ENCODE measurements at regions not wholly inside any gene's neighbourhood (a gene's known extent, or its start where the extent isn't known, plus 50 kb on each side); places are given as distances from the start of the nearest gene placed in this dataset.

DNA sequence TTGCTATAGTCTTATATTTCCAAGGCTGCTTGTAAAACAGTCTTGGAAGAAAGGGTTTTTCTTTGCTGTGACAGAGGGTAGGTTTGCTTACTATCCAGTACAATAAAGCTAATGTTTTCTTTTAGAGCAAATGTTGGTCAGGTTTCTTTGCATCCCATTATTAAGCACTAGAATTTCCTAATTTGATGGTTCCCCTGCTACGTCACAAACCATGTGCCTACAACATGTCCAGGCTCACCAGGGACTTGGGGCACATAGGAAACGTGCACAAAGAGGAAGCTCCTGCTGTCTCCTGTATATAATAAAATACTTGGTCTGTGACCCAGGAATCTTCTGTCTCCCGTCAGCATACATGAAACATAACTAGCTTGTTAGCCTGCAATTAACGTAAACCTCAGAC, 486.3 kb upstream of the LRFN5 start:
- Mint-ChIP-seq H3K27ac (no peak overlapping the region), H3K9me3 (no peaks in the 10 kb centered on the region), H3K36me3 (no peaks in the 10 kb centered on the region), H3K4me1 (no peaks in the 10 kb centered on the region), H3K27me3 (no peaks in the 10 kb centered on the region), H3K4me3 (no peak overlapping the region)

DNA sequence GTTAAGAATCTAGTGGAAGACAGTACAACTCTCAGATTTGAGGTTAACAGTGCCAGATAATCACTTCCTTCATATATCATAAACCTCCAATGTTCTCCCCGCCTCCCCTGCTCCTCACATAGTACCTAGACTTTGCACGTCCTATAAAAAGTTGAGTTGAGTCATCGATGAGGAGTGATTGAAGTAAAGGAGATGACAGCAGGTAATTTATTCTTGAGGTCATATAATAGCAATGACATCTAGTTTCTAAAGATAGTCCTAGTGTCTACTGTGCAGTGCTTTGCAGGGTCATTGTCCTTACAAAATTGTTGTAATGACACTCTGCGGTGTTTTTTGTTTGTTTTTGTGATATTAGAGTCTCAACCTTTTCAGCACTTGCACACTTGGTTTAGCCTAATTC, 510.5 kb upstream of the LRFN5 start:
- H3K36me3 Mint-ChIP-seq, result no peaks in the 10 kb centered on the region
- H3K9me3 Mint-ChIP-seq, result peaks cover 8% of the 10 kb centered on the region
- no peak overlapping the region for H3K4me3 Mint-ChIP-seq
- H3K27ac Mint-ChIP-seq, result no peak overlapping the region
- H3K27me3 Mint-ChIP-seq, result no peaks in the 10 kb centered on the region
- no peaks in the 10 kb centered on the region for H3K4me1 Mint-ChIP-seq

DNA sequence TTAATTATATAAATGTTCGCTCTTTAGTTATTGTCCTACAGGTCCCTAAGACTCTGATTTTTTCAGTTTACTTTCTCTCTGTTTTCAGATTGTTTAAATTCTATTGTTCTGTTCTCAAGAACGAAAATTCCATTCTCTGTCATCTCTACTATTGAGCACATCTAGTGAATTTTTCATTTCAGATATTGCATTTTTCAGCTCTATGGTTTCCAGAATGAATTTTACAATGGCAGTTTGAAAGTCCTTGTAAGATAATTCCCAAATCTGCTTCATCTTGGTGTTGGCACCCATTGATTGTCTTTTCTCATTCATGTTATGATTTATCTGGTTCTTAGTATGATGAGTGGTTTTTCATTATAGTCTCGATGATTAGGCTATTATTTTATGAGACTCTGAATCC, 519.6 kb upstream of the LRFN5 start:
- Mint-ChIP-seq H3K4me3 (no peak overlapping the region), H3K36me3 (no peaks in the 10 kb centered on the region), H3K27ac (no peak overlapping the region), H3K27me3 (no peaks in the 10 kb centered on the region), H3K9me3 (peaks cover 14% of the 10 kb centered on the region), H3K4me1 (no peaks in the 10 kb centered on the region)

DNA sequence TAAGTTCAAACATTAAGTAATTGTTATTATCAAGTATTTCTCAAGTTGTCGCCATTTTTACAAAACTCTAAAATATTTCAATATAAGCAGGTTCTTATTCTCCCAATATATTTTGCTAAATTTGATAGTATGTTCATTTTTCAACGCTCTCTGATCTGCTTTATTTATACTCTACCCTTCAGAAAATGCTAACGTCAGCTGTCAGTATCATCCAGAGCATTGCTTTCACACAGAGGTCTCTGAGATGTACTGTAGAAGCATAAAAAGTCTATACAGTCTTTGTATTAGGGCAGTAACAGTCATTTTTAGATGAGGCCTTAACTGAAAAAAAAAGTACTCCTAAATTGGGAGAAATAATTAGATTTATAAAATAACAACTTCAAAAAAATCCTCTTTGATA, 533.1 kb upstream of the LRFN5 start:
- Mint-ChIP-seq H3K4me1 (no peaks in the 10 kb centered on the region), H3K36me3 (no peaks in the 10 kb centered on the region), H3K27me3 (no peaks in the 10 kb centered on the region), H3K9me3 (no peaks in the 10 kb centered on the region), H3K4me3 (no peak overlapping the region), H3K27ac (no peak overlapping the region)

DNA sequence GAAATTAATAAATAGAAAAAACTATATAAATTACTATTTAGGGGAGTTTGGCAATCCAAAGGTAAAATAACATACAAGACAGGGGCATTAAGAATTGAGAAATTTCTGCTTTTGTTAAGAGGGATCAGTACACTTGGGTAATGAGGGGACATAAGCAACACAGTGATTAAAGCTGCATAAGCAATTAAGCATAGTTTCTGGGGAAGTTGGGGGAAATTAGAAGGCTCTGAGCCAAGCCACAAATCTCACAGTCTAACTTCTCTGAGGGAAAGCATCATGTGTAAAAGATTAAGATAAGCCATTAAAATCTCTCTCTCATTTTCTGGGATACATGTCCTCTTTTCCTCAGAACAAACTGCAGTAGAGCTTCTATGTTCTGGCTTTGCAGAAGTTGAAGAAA, 533.9 kb upstream of the LRFN5 start:
- no peaks in the 10 kb centered on the region for H3K27me3 Mint-ChIP-seq
- H3K4me3 Mint-ChIP-seq, result no peak overlapping the region
- no peaks in the 10 kb centered on the region for H3K4me1 Mint-ChIP-seq
- H3K27ac Mint-ChIP-seq, result no peak overlapping the region
- no peaks in the 10 kb centered on the region for H3K9me3 Mint-ChIP-seq
- no peaks in the 10 kb centered on the region for H3K36me3 Mint-ChIP-seq

DNA sequence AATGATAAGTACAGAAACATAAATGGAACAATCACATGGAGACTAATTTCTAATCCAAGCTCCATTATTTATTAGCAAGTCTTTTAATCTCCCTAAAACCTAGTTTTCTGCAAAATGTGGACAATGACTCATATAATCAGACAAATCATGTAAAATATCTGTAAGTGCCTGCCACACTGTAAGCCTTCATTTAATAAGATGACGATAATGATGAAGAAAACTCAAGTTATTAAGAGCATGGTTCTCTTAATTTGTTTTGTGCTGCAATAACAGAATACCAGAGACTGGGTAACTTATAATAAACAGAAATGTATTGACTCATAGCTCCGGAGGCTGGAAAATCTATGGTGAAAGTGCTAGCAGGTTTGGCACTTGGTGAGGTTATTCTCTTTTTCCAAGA, 535.3 kb upstream of the LRFN5 start:
- no peaks in the 10 kb centered on the region for H3K36me3 Mint-ChIP-seq
- no peaks in the 10 kb centered on the region for H3K27me3 Mint-ChIP-seq
- H3K4me1 Mint-ChIP-seq, result no peaks in the 10 kb centered on the region
- H3K9me3 Mint-ChIP-seq, result no peaks in the 10 kb centered on the region
- no peak overlapping the region for H3K4me3 Mint-ChIP-seq
- H3K27ac Mint-ChIP-seq, result no peak overlapping the region

- Mint-ChIP-seq H3K9me3 (no peaks in the 10 kb centered on the region), H3K27me3 (no peaks in the 10 kb centered on the region), H3K4me1 (no peaks in the 10 kb centered on the region), H3K4me3 (no peak overlapping the region), H3K27ac (no peak overlapping the region), H3K36me3 (no peaks in the 10 kb centered on the region)
Measured at GRCh38 chr14:41062826-41063225, 543.9 kb upstream of the LRFN5 start.

DNA sequence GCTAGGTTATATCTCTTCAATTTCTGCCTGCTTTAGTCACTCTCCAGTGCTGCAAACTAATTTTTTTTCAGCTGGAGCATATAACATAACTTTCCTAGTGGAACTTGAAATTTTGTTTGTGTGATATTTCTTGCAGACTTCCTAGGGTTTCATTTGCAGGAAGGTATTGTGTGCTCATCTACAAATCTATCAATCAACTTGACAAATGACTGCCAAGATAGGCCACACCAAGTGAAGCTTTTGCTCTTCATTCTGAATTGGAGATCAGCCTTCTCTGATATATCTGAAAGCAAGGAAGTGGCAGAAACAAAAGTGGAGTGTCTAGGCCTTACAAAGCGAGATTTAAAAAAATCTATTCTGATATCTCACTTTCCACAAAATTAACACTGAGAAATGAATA, 551.1 kb upstream of the LRFN5 start:
- Mint-ChIP-seq H3K9me3 (no peaks in the 10 kb centered on the region), H3K4me3 (no peak overlapping the region), H3K27me3 (no peaks in the 10 kb centered on the region), H3K36me3 (no peaks in the 10 kb centered on the region), H3K4me1 (no peaks in the 10 kb centered on the region), H3K27ac (no peak overlapping the region)

DNA sequence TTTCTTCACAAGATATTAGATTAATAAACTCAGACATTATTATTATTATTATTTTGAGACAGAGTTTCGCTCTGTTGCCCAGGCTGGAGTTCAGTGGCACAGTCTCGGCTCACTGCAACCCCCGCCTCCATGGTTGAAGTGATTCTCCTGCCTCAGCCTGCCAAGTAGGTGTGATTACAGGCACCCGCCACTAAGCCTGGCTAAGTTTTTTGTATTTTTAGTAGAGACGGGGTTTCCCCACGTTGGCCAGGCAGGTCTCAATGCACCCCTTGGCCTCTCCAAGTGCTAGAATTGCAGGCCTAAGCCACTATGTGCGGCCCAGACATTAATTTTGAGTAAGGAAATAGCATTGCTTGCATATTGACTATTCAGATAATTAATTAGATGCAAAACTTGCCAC, 554.9 kb upstream of the LRFN5 start:
- no peak overlapping the region for H3K27ac Mint-ChIP-seq
- no peak overlapping the region for H3K4me3 Mint-ChIP-seq
- H3K27me3 Mint-ChIP-seq, result no peaks in the 10 kb centered on the region
- no peaks in the 10 kb centered on the region for H3K36me3 Mint-ChIP-seq
- H3K9me3 Mint-ChIP-seq, result no peaks in the 10 kb centered on the region
- H3K4me1 Mint-ChIP-seq, result no peaks in the 10 kb centered on the region

DNA sequence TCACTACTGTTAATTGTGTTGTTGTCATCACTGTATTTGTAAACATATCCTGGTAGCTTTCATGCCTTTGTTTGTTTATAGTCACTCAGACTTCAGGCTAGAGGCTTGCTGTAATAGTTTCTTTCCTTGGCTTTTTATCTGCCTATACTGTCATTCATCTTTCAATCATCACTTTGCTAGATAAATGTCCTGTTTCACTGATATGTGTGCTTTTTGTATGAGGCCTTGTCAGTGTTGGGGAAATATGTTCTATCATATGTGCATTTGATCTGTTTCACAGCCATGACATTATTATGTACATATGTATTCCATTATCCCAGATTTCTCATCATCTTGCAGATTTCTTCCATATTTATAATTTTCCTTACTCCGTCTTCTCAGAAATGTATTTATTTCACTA, 558.9 kb upstream of the LRFN5 start:
- Mint-ChIP-seq H3K4me3 (no peak overlapping the region), H3K27me3 (no peaks in the 10 kb centered on the region), H3K36me3 (no peaks in the 10 kb centered on the region), H3K4me1 (no peaks in the 10 kb centered on the region), H3K27ac (no peak overlapping the region), H3K9me3 (no peaks in the 10 kb centered on the region)

DNA sequence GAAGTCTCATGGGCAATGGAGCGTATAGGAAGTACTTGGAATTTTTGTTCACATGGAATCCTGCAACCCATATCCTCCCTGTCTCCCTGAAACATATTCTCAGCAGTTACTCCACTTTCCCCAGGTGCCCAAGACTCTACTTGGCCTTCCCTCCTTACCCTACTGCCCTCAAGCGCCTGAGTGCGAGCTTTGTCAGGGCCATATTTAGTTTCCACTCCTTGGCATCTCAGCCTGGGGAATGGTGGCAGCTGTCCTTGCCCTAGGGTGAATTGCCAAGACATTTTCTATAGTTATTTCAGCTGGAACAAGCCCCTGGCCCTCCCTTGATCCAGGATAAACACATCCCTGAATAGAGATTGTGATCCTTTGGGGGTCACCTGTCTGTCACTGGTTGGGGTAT, 569.3 kb upstream of the LRFN5 start:
- H3K36me3 Mint-ChIP-seq, result no peaks in the 10 kb centered on the region
- H3K4me3 Mint-ChIP-seq, result no peak overlapping the region
- H3K4me1 Mint-ChIP-seq, result no peaks in the 10 kb centered on the region
- H3K27me3 Mint-ChIP-seq, result no peaks in the 10 kb centered on the region
- H3K9me3 Mint-ChIP-seq, result no peaks in the 10 kb centered on the region
- no peak overlapping the region for H3K27ac Mint-ChIP-seq

GRCh38 chr14:41034969-41035368, 571.7 kb upstream of the LRFN5 start:
- no peaks in the 10 kb centered on the region for H3K9me3 Mint-ChIP-seq
- H3K36me3 Mint-ChIP-seq, result no peaks in the 10 kb centered on the region
- no peak overlapping the region for H3K4me3 Mint-ChIP-seq
- no peak overlapping the region for H3K27ac Mint-ChIP-seq
- H3K27me3 Mint-ChIP-seq, result no peaks in the 10 kb centered on the region
- H3K4me1 Mint-ChIP-seq, result no peaks in the 10 kb centered on the region

DNA sequence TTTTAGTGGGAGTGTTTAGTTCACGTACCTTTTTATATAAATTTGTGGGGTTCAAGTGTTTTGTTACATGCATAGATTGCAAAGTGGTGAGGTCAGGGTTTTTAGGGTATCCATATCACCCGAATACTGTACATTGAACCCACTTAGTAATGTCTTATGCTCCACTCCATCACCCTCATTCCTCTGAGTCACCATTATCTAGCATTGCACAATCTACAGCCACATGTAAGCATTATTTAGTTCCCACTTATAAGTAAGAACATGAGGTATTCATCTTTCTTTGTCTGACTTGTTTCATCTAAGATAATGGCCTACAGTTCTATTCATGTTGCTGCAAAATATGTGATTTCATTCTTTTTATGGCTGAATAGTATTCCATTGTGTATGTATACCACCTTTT, 583.7 kb upstream of the LRFN5 start:
- H3K9me3 Mint-ChIP-seq, result no peaks in the 10 kb centered on the region
- no peak overlapping the region for H3K4me3 Mint-ChIP-seq
- no peaks in the 10 kb centered on the region for H3K27me3 Mint-ChIP-seq
- H3K27ac Mint-ChIP-seq, result no peak overlapping the region
- no peaks in the 10 kb centered on the region for H3K36me3 Mint-ChIP-seq
- no peaks in the 10 kb centered on the region for H3K4me1 Mint-ChIP-seq

GRCh38 chr14:41016213-41016612, 590.5 kb upstream of the LRFN5 start:
- Mint-ChIP-seq H3K4me1 (no peaks in the 10 kb centered on the region), H3K27me3 (no peaks in the 10 kb centered on the region), H3K9me3 (no peaks in the 10 kb centered on the region), H3K36me3 (no peaks in the 10 kb centered on the region), H3K4me3 (no peak overlapping the region), H3K27ac (no peak overlapping the region)

GRCh38 chr14:41000350-41000749, 606.3 kb upstream of the LRFN5 start:
- Mint-ChIP-seq H3K27ac (no peak overlapping the region), H3K4me3 (no peak overlapping the region), H3K27me3 (no peaks in the 10 kb centered on the region), H3K36me3 (no peaks in the 10 kb centered on the region), H3K4me1 (no peaks in the 10 kb centered on the region), H3K9me3 (no peaks in the 10 kb centered on the region)

GRCh38 chr14:40989260-40989659, 617.4 kb upstream of the LRFN5 start:
- Mint-ChIP-seq H3K27ac (no peak overlapping the region), H3K36me3 (no peaks in the 10 kb centered on the region), H3K27me3 (no peaks in the 10 kb centered on the region), H3K9me3 (peaks cover 18% of the 10 kb centered on the region), H3K4me3 (no peak overlapping the region), H3K4me1 (no peaks in the 10 kb centered on the region)

DNA sequence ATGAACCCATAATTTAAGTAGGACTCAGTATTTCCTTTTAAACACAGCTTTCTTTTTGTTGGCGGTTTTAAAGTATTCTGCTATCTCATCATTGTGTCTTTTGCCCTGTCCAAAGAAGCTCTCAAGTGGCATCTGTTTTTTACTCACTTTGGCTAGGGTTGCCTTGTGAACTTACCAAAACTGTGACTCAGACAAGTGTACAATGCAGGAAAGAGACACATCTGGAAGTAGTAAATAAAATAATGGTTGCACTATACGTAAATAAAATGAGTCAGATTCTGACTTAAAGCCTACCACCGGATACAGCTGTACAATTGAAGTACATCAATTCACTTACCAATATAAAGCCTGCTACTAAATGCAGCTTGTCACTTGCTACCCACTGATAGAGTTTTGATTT, 619.2 kb upstream of the LRFN5 start:
- Mint-ChIP-seq H3K9me3 (peaks cover 18% of the 10 kb centered on the region), H3K36me3 (no peaks in the 10 kb centered on the region)

GRCh38 chr14:40986655-40987054, 620.0 kb upstream of the LRFN5 start:
- H3K4me3 Mint-ChIP-seq, result no peak overlapping the region
- no peak overlapping the region for H3K27ac Mint-ChIP-seq
- H3K4me1 Mint-ChIP-seq, result no peaks in the 10 kb centered on the region
- H3K36me3 Mint-ChIP-seq, result no peaks in the 10 kb centered on the region
- H3K27me3 Mint-ChIP-seq, result no peaks in the 10 kb centered on the region
- peaks cover 13% of the 10 kb centered on the region for H3K9me3 Mint-ChIP-seq

More for the DNA sequence above, 619.2 kb upstream of the LRFN5 start:
- Mint-ChIP-seq H3K27ac (no peak overlapping the region), H3K27me3 (no peaks in the 10 kb centered on the region), H3K4me1 (no peaks in the 10 kb centered on the region), H3K4me3 (no peak overlapping the region)
